COR-L47 (cell line): ENCODE measurements at regions not wholly inside any gene's neighbourhood (a gene's known extent, or its start where the extent isn't known, plus 50 kb on each side); places are given as distances from the start of the nearest gene placed in this dataset.
"Not testable (repeated sequence)": the region's sequence is repeated elsewhere in the genome, so short reads cannot be mapped to it uniquely, and the experiment has no call there.

ENCODE experiments used
- DNase-seq: peaks from one replicate; lab custom pipeline; 2025; lab: John Stamatoyannopoulos, UW

DNA sequence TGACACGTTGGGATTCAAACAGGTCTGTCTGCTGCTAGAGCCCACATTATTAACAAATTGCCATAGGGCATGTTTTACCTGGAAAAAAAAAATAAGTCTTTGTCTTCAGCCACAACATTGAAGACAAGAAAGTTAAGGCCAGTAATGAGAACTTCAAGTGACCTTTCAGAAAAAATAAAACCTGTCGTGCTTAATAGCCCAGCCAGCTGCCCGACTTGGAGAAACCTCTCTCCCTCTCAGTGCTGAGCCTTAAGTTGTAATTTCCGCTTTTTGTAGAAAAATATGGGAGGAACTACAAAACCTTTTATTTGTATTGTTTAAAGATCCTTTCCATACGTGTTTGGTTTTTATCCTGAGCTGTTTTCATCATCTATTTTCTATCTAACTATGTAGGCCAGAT, 454.3 kb upstream of the SLITRK6 start:
- not testable (repeated sequence) for DNase-seq

DNA sequence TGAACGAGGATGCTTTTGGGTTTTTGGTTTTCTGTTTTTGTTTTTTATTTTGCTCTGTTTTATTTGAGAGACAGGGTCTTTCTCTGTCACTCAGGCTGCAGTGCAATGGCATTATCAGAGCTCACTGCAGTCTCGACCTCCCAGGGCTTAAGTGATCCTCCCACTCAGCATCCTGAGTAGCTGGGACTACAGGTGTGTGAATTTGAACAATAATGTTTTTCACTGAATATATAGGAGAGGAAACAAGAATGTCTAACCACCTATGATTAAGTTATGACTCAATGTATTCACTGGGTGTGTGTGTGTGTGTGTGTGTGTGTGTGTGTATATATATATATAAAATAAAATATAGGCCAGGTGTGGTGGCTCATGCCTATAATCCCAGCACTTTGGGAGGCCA, 456.6 kb upstream of the SLITRK6 start:
- DNase-seq: not testable (repeated sequence)

DNA sequence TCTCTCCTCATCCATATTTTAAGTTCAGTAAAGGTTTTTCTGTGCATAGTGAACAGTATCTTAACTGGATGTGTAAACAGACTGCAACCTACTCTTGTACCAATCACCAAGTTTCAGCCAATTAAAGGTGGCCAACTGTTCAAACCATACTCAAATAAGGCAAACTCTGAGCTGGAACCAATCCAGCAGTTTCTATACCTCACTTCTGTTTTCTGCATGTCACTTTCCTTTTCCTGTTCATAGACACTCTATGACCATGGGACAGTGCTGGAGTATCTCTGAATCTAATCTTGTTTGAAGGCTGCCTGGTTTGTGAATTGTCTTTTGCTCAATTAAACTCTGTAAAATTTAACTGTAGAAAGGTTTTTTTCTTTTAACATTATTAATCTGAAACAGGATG, 470.3 kb upstream of the SLITRK6 start:
- no peak for DNase-seq

DNA sequence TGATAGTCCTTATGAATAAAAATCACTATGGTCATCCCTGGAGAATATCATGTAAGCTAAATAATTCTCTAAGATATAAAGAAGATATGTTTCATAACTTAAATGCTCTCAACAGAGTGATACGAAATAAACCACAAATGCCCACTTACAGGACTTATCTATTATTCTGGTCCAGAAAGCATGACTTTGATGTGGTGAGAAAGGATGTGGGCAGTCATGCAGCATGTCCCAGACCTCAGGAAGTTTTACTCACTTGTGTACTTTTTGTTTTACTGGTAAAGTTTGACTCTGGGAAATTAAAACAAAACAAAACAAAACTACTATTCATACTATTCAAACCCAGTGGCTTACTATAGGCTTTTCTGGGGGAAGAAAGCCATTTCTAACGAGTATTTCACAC, 483.2 kb upstream of the SLITRK6 start:
- no peak for DNase-seq

DNA sequence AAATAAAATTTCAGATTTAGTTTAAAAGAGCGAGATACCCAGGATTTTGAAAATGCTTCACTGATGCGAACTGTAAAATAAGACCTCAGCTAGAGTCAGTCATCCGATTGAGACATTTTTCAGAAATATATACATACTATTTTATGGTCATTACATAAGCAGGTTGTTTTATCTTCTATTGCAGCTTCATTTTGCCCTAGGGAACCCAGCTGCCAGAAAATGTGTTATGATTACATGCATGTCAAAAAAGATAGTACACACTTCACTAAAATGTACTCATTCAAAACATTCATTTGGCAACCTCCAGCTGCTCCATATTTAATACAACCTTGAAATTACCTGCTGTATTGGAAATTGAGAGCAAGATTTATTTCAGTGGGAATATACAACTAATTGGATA, 483.8 kb upstream of the SLITRK6 start:
- DNase-seq: no peak

DNA sequence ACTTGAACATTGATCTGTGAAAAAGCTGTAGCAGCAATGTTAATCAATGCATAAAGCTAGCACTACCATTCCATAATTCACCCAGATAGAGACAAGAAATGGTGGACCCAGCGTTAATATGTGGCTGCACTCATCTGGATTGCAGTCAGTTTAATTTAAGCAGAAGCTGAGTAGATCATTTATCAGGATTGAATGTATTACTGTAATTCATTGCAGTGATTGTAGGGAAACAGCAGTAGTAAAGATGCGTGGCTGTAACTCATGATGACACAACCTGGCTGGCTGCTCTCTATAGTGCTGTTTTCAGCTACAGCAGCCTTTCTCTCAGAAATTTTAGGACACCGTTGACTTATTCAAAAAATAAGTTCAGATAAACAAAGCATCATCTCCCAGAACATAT, 499.5 kb upstream of the SLITRK6 start:
- DNase-seq: no peak

DNA sequence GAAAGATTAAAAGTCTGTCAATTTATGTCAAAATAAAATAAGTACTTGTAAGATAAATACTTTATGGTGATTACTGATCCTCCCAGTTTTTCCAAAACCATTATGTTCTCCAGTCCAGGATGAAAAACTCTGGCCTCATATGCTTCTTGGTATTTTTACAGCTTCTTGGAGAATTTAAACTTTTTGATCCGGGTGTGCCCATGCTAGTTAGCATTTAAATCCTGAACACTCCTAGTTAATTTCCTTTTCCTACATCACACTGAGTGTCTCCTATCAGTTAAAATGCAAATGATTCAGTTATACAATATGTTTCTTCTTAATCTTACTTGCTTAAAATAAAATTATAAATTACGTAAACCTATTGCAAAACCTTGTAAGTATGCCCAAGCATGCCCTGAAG, 499.9 kb upstream of the SLITRK6 start:
- no peak for DNase-seq

DNA sequence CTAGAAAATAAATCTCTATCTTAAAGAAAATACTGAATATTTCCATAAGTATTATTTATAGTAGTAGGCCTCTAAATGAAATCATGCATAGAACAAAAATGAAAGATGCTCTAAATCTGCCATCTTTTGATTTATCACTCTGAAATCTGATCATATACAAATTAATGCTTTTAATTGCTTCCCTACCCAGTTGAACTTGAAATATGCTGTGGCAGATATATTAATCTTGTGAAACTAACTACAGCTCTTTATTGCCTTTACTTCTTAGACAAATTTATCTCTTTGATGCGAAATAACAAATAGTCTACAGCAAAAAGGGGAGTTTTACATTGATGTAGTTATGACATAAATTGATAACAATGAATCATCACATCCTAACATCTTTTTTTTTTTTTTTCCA, 510.7 kb upstream of the SLITRK6 start:
- DNase-seq: no peak

DNA sequence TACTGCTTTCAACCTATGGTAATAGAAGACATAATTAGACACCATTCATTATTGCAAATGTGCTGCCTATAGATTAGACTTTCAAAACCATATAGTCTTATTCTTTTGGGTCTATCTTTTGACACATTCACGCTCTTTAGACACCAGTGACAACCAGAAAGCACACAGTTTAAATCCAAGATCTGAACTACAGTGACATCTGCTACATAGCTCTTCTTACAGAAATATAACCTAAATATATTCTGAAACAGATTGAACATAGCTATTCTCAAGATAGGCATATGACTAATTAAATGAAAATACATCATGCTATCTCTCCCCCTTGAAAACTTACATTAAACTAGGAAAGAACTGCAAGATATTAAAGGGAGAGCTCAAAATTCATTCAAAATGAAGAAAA, 514.2 kb upstream of the SLITRK6 start:
- no peak for DNase-seq

DNA sequence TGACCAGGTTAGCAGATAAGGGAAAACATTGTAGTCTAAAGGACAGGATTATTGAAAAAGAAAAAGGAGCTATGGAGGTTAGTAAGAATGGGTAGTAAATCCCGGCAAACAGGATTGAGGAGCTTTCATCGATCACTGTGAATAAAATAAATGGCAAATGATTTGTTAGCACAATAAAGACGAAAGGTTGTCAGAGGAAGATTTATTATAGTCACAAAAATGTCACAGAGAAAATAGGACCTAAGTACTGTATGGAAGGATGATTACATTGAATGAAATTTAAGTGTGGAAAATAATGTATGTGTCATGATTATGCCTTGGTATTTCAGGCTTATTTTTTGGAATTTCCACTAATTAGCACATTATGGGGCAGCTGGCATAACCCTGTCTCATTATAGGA, 519.2 kb upstream of the SLITRK6 start:
- no peak for DNase-seq

DNA sequence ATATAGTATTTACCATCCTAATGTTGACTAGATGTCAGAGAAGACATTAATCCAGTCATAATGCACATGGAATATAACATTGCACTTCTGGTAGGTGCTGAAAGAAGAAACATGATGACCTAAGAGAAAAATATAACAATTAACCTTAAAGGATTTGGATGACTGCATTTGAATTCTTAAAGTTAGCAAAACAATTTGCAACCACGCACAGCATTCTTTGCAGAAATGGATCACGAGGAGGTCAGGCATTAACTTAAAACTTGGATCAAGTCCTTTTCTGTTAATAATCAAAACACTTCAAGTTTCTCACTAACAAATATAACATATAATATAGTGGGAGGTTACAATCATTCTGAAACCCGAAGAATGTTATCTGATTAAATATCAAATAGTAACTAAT, 525.0 kb upstream of the SLITRK6 start:
- DNase-seq: no peak

DNA sequence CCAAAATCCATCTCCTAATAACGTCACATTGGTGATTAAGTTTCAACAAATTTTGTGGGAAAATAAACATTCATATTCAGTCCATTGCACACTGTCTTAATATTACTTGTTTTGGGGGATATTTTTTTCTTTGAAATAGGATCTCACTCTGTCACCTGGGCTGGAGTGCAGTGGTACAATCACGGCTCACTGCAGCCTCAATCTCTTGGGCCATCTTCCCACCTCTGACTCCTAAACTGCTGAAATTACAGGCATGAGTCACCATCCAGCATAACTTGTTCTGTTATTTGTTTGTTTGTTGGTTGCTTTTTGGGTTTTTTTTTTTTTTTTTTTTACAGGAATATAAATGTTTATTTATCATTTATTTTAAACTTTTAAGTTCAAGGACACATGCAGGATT, 556.1 kb upstream of the SLITRK6 start:
- no peak for DNase-seq

DNA sequence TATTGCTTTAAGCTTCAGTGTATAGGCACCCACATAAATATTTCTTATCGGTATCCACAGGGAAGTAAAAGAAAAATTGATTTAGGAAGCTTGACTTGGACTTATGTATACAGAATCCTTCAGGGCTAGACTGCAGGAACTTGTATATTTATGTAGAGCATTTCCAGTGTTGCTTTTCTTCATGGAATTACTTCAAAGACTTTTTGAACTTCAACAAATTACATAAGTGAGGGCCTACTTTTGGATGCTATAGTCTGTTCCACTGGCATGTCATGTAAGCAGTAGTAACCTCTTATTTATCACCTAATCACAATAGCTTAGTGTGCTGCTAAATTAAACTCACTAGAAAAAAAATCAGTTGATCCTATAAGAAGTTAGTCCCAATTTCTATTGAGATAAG, 557.9 kb upstream of the SLITRK6 start:
- no peak for DNase-seq

DNA sequence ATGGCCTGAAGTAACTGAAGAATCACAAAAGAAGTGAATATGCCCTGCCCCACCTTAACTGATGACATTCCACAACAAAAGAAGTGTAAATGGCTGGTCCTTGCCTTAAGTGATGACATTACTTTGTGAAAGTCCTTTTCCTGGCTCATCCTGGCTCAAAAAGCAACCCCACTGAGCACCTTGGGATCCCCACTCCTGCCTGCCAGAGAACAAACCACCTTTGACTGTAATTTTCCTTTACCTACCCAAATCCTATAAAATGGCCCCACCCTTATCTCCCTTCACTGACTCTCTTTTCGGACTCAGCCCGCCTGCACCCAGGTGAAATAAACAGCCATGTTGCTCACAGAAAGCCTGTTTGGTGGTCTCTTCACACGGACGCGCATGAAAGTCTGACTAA, 564.5 kb upstream of the SLITRK6 start:
- DNase-seq: not testable (repeated sequence)

DNA sequence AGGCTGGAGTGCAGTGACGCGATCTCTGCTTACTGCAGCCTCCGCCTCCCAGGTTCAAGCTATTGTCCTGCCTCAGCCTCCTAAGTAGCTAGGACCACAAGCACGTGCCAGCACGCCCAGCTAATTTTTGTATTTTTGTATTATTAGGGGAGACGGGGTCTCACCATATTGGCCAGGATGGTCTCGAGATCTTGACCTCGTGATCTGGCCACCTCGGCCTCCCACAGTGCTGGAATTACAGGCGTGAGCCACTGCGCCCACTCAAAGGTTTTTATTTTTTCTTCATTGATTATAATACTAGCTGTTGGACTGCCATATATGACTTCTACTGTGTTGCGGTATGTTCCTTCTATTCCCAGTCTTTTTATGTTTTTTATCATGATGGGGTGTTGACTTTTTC, 569.7 kb upstream of the SLITRK6 start:
- no peak for DNase-seq

DNA sequence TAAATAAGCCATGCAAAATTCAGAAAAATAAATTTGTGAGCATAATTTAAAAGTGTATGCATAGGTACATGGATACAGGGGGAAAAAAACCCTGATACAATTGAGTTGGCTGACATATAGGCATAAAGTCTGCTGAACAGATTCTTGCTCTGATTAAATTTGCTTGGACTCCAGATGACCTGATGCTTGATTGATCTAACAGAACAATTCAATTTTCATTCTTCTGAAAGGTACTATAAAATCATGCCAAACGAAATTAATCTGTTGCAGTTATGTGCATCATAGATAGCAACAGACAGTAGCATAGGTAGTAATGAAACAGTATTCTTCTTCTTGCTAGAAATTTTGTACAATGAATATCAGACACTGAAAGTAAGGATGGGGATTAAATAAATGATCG, 578.2 kb upstream of the SLITRK6 start:
- DNase-seq: no peak

DNA sequence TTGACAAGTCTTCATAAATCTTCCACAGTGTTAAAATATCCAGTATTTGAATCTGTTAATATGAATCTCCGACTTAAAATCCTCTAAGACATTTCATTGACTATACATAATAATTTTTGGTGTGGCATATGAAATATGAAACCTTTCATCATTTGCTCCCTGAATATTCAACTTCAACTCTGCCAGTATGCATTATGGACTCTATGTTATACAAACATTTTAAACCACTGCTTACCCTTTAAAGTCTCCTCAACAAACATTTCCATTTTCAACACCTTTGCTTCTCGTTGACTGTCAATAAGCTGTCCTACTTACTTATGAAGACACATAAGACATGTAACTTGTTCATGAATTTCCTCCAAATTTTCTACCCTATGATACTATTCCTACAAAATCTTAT, 579.4 kb upstream of the SLITRK6 start:
- no peak for DNase-seq

DNA sequence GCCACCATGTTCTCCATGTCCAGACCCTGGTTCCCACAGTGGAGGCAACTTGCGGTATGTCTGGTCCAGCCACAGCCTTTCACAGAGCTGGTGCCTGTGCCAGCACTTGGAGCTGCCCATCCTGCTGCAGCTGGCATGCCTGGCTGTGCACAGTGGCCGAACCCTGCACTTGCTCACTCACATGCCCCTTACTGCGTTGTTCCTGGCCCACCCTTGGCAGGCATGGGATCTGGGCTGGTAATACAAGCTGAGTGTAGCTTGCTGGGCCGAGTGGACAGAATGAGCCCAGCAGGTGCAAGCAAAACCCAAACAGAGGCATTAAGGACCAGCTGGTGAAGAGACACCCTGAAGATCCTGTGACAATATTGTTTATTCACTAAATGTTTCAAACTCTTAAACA, 583.9 kb upstream of the SLITRK6 start:
- DNase-seq: peak; percentile 79

DNA sequence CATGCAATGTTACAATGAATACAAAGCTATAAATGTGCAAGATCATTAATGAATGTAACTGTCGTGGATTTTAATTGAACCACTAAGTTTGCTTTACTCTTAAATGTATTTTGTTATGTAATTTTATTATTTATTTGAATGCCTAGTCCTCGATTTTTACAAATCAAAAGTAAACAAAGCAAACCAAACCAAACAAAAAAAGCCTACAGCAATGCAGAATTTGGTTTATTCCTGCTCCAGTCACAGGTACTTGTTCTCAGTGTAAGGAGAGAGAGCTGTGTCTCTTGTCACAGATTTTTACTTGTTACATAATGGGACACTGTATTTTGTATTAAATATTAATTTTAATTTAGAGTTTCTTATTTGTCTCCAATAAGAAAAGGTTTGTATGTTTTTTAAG, 584.3 kb upstream of the SLITRK6 start:
- DNase-seq: no peak

DNA sequence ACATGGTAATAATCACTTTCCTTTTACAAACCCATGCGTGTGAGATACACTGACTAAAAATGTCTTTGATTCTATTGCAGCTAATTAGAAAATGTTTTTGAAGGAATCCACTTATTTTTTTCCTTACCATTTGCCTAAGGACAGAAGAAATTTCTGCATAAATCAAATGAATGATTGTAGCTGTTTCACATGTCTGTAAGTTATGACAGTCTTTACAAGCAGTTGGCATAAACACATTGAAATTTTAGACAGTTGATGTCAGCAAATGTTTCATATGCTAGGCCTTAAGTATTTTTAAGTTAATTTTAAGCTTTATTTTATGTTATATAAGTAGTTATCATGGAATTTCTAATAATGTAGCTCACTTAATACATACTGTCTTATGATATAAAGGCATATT, 598.4 kb upstream of the SLITRK6 start:
- DNase-seq: no peak

DNA sequence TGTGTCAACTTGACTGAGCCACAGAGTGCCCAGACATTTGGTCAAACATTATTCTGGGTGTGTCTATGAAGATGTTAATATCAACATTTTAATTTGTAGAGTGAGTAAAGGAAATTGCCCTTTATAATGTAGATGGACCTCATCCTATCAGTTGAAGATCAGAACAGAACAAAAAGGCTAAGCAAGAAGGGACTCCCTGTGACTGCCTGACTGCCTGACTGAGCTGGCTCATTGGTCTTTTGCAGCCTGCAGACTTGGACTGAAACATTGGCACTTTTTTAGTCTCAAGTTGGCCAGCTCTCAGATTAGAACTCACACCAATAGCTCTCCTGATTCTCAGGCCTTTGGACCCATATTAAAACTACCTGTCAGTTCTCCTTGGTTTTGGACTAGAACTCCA, 600.4 kb upstream of the SLITRK6 start:
- no peak for DNase-seq

DNA sequence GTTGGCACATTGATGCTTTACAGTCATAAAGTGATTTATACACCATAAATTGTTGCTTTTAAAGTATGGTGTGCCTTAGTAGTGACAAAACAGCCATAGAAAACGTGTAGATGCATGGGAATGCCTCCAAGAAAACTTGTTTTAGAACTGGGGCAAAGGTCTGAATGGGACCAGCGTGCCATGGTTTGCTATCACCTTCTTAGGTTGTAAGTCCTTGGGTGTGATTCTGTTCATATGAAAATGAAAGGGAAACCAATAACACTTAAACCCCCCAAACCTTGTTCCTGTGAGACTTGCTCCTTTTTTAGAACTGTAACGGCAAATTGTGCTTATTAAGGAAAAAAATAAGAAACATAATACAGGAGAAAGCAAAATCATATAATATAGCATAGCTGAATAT, 603.3 kb upstream of the SLITRK6 start:
- DNase-seq: no peak

DNA sequence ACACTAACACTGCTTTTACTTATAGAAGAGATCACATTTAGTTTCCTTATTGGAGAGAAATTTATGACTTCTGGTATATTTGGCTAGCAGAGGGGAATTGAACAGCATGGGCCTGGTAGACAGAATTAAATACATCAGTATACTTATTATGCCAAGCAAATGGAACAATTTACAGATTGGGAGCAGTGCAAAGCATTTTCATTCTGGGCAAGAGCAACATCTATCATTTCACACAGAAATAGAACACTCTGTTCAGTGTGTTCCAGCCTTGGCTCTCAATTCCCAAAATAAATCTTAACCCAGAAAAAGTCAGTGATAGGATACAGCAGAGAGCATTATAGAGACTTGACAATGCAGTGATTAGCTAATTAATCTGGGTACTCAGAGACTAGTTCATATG, 604.0 kb upstream of the SLITRK6 start:
- DNase-seq: no peak

DNA sequence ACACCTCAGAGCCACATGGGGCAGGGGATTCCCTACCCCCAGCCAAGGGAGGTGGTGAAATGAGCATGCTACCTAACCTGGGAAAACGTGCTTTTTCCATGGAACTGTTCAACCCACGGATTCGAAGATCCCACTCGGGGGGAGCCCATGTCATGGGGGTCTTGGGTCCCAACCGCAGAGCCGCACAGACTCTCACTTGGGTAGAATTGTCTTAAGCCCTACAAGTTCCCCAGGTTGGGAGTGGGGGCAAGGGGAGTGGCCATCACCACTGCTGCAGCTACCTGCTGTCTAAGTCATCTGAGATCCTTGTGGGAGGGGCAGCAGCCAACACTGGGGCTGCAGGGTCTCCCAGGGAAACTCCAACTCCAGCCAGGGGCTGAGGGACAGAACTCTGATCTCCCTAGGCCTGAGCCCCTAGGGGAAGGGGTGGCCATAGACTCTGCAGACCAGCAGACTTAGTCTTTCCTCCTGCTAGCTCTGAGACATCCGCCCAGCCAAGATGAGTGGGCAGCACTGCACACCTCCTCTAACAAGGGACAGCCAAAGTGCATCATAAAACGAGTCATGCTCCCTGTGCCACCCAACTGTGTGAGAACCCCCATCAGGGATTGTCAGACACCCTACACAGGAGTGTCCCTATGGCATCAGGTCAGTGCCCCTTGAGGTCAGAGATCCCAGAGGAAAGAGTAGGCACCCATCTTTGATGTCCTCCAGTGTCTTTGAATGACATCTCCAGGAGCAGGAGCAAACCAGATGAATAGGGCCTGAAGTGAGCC, 610.4 kb upstream of the SLITRK6 start:
- DNase-seq: no peak
